ENCODE measurements at regions not wholly inside any gene's neighbourhood (a gene's known extent, or its start where the extent isn't known, plus 50 kb on each side); places are given as distances from the start of the nearest gene placed in this dataset.
"Not testable (repeated sequence)": the region's sequence is repeated elsewhere in the genome, so short reads cannot be mapped to it uniquely, and the experiment has no call there.

DNA sequence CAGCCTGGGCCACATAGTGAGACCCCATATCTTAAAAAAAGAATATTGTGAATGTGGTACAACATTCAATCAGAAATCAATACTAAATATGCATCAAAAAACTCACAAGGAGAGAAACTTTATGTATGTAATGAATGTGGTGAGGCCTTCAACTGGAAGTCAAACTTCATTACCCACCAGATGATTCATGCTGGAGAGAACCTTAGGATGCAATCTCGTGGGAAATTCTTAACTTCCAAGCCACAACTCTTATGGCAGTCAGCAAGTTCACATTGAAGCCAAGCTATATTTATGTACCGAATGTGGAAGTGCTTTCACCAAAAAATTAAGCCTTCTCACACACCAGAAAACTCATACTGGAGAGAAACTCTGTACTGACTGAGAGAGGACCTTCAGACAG is 84.5 kb upstream of the UXT start:
- DNase-seq (ENCODE audit: insufficient read length, low spot score) (no peak), FAIRE-seq (no peak)
- TF ChIP-seq POLR2A (IDR thresholded peaks at IDR 0.05; ENCODE audit: low read depth, low read length), result no peak
- TF ChIP-seq SPI1 (IDR thresholded peaks at IDR 0.05; ENCODE audit: low read depth, low read length), result no peak
- TF ChIP-seq POLR2AphosphoS5 (IDR thresholded peaks at IDR 0.05; ENCODE audit: low read depth, low read length), result no peak
- TF ChIP-seq POU2F2 (IDR thresholded peaks at IDR 0.05; ENCODE audit: low read depth, low read length), result no peak
- no peak for TF ChIP-seq TAF1 (IDR thresholded peaks at IDR 0.05; ENCODE audit: low read depth, low read length)
- no peak for TF ChIP-seq PAX5 (IDR thresholded peaks at IDR 0.05; ENCODE audit: insufficient read depth, low read length, severe bottlenecking)

GRCh38 chrX:47738870-47739269 is 79.9 kb upstream of the UXT start:
- not testable (repeated sequence) for DNase-seq (ENCODE audit: insufficient read length, low spot score); FAIRE-seq

DNA sequence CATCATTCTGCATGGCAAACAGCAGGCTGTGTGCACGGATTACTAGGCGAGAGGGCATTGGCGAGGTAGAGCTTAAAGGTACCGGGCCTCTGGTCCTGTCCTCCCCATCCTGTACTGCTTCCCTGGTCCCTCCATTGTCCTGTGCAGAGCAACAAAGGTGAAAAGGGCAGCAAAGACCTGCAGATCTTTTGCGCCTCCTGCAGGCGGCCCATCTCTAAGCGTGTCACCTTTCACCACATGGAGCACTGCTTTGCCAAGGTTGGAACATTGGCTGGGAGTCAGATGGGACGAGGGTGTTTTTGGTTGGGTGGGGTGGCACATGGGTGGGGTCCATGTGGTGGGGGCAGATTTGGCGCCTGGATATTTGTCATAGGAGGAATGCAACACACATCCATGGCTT is 64.7 kb upstream of the UXT start:
- no peak for FAIRE-seq
- DNase-seq (ENCODE audit: insufficient read length, low spot score), result no peak
- TF ChIP-seq TAF1 (IDR thresholded peaks at IDR 0.05; ENCODE audit: low read depth, low read length), result no peak
- TF ChIP-seq POLR2AphosphoS5 (IDR thresholded peaks at IDR 0.05; ENCODE audit: low read depth, low read length), result no peak
- no peak for TF ChIP-seq PAX5 (IDR thresholded peaks at IDR 0.05; ENCODE audit: insufficient read depth, low read length, severe bottlenecking)
- no peak for TF ChIP-seq POLR2A (IDR thresholded peaks at IDR 0.05; ENCODE audit: low read depth, low read length)
- no peak for TF ChIP-seq SPI1 (IDR thresholded peaks at IDR 0.05; ENCODE audit: low read depth, low read length)
- no peak for TF ChIP-seq POU2F2 (IDR thresholded peaks at IDR 0.05; ENCODE audit: low read depth, low read length)

DNA sequence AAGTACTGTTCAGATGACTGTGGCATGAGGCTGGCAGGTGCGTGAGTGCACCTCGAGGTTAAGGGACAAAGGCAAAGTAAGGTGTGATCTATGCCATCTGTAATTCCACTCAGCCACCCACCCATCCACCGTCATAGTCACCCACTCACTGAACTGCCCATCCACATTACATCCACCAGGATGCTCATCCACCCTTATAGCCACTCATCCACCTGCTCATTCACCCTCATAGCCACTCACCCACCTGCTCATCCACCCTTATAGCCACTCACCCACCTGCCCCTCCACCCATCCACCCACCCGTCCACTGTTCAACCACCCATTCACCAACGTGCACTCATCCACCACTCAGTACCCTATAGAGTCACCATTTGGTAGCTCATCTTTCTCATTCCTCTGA is 64.1 kb upstream of the UXT start:
- FAIRE-seq (no peak), DNase-seq (ENCODE audit: insufficient read length, low spot score) (no peak)
- no peak for TF ChIP-seq POU2F2 (IDR thresholded peaks at IDR 0.05; ENCODE audit: low read depth, low read length)

GRCh38 chrX:47722260-47722659 is 63.3 kb upstream of the UXT start:
- FAIRE-seq (no peak), DNase-seq (ENCODE audit: insufficient read length, low spot score) (no peak)
- TF ChIP-seq PAX5 (IDR thresholded peaks at IDR 0.05; ENCODE audit: insufficient read depth, low read length, severe bottlenecking) (no peak), POLR2A (IDR thresholded peaks at IDR 0.05; ENCODE audit: low read depth, low read length) (no peak), POU2F2 (IDR thresholded peaks at IDR 0.05; ENCODE audit: low read depth, low read length) (no peak), POLR2AphosphoS5 (IDR thresholded peaks at IDR 0.05; ENCODE audit: low read depth, low read length) (no peak), TAF1 (IDR thresholded peaks at IDR 0.05; ENCODE audit: low read depth, low read length) (no peak), SPI1 (IDR thresholded peaks at IDR 0.05; ENCODE audit: low read depth, low read length) (no peak)

DNA sequence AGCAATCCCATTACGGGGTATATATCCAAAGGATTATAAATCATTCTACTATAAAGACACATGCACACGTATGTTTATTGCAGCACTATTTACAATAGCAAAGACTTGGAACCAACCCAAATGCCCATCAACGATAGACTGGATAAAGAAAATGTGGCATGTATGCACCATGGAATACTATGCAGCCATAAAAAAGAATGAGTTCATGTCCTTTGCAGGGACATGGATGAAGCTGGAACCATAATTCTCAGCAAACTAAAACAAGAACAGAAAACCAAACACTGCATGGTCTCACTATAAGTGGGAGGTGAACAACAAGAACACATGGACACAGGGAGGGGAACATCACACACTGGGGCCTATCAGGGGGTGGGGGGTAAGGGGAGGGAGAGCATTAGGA is 56.1 kb upstream of the UXT start:
- not testable (repeated sequence) for FAIRE-seq

DNA sequence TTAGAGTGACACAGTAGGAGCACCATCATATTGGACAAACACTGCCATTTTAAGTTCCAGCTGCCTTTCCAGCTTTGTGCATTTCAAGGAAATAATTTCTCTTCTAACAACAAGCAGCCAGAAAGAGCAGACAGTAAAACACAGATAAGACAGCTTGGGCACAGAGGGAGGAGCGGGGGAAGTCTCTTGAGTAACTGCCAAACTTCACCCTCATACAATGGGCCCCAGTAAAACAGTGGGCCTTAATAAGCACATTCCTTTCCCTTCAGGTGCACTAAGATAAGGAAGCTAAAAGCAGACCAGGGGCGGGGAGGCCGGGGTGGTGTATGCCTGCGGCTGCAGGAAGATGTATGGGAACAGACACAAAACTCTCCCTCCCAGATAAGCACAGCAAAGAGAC is 53.7 kb upstream of the UXT start:
- FAIRE-seq; DNase-seq (ENCODE audit: insufficient read length, low spot score): not testable (repeated sequence)

More for the DNA sequence above, 56.1 kb upstream of the UXT start:
- not testable (repeated sequence) for DNase-seq (ENCODE audit: insufficient read length, low spot score)

DNA sequence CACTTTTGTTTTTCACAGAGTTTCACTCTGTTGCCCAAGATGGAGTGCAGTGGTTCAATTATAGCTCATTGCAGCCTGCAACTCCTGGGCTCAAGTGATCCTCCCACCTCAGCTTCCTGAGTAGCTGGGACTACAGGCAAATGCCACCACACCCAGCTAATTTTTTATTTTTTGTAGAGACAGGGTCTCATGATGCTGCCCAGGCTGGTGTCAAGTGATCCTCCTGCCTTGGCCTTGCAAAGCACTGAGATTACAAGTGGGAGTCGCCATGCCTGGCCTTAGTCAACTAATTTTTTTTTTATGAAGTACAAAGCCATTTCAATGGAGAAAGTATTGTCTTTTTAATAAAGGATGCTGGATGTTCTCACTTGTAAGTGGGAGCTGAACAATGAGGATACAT is 51.3 kb upstream of the UXT start:
- no peak for TF ChIP-seq POLR2AphosphoS5 (IDR thresholded peaks at IDR 0.05; ENCODE audit: low read depth, low read length)
- TF ChIP-seq SPI1 (IDR thresholded peaks at IDR 0.05; ENCODE audit: low read depth, low read length), result no peak
- TF ChIP-seq POLR2A (IDR thresholded peaks at IDR 0.05; ENCODE audit: low read depth, low read length), result no peak
- no peak for TF ChIP-seq PAX5 (IDR thresholded peaks at IDR 0.05; ENCODE audit: insufficient read depth, low read length, severe bottlenecking)
- no peak for TF ChIP-seq POU2F2 (IDR thresholded peaks at IDR 0.05; ENCODE audit: low read depth, low read length)
- no peak for TF ChIP-seq TAF1 (IDR thresholded peaks at IDR 0.05; ENCODE audit: low read depth, low read length)
- FAIRE-seq (no peak), DNase-seq (ENCODE audit: insufficient read length, low spot score) (no peak)

Data from GM12891 (cell line).